HUES64 (cell line): ENCODE measurements at regions not wholly inside any gene's neighbourhood (a gene's known extent, or its start where the extent isn't known, plus 50 kb on each side); places are given as distances from the start of the nearest gene placed in this dataset.

Source experiments
- H3K27ac ChIP-seq: 2 replicates; pipeline ENCODE4 v1.7.0; 2013; ENCODE audit warnings: low read depth, low read length, inconsistent platforms
- H3K27me3 ChIP-seq: 2 replicates; pipeline ENCODE4 v1.6.1; 2013; ENCODE audit warnings: mild to moderate bottlenecking, low read length; ENCODE audit not compliant: insufficient read depth
- H3K36me3 ChIP-seq: 2 replicates; pipeline ENCODE4 v1.6.1; 2013; ENCODE audit warnings: mild to moderate bottlenecking, low read length; ENCODE audit not compliant: insufficient read depth
- H3K4me1 ChIP-seq: 2 replicates; pipeline ENCODE4 v1.6.1; 2013; ENCODE audit warnings: mild to moderate bottlenecking, low read length, moderate library complexity; ENCODE audit not compliant: insufficient read depth
- H3K4me3 ChIP-seq: 2 replicates; pipeline ENCODE4 v1.5.1; 2013; ENCODE audit warnings: mild to moderate bottlenecking, low read length, moderate library complexity
- H3K9ac ChIP-seq: 2 replicates; pipeline ENCODE4 v1.6.1; 2013; ENCODE audit warnings: mild to moderate bottlenecking, low read depth, low read length
- H3K9me3 ChIP-seq: 2 replicates; pipeline ENCODE4 v1.6.1; 2013; ENCODE audit warnings: low read depth, low read length; ENCODE audit not compliant: insufficient read depth
- WGBS: fragments of 150-250, 120-280 bp; methylation state at CpG from one replicate; pipeline ENCODE4 v1.1.7; 2013; ENCODE audit warnings: missing lambda C conversion rate; 5-methylcytosine and 5-hydroxymethylcytosine counted together

- no peaks in the 10 kb centered on the region for H3K36me3 ChIP-seq
- no peak overlapping the region for H3K9ac ChIP-seq
- no peak overlapping the region for H3K4me3 ChIP-seq
- H3K4me1 ChIP-seq: peaks cover under 1% of the 10 kb centered on the region; the same call in 1 of the 2 replicates
- no peaks in the 10 kb centered on the region for H3K27me3 ChIP-seq
- H3K27ac ChIP-seq: no peak overlapping the region
- 100% methylated on average over 1 of the region's 1 CpG for WGBS
- no peaks in the 10 kb centered on the region for H3K9me3 ChIP-seq
These were observed 827.8 kb downstream of the VRK1 start for GRCh38 chr14:97624985-97625384.

- Histone ChIP-seq H3K27me3 (no peaks in the 10 kb centered on the region), H3K9me3 (no peaks in the 10 kb centered on the region), H3K9ac (no peak overlapping the region), H3K36me3 (no peaks in the 10 kb centered on the region), H3K4me1 (peaks cover 5% of the 10 kb centered on the region), H3K4me3 (no peak overlapping the region), H3K27ac (no peak overlapping the region)
- WGBS: 83% methylated on average over 2 of the region's 3 CpGs
These were observed 828.3 kb downstream of the VRK1 start for GRCh38 chr14:97625477-97625876.

DNA sequence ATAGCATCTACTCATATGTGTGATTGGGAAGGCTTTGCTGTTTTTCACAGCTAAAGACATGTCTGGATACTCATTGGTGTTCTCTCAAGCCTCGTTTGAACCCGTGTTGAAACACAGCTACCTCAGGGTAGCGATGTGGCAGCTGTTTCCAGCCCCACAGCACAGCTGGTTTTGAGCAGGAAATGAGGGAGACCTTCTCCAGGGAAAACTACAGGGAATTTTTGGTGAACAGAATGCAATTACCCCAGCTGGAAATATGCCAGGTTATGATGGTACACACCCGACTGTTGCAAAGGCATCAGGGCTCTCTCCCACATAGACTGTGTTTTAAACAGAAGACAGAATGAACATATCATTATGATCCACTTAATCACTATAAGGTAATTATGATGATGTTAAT is 828.9 kb downstream of the VRK1 start:
- Histone ChIP-seq H3K36me3 (no peaks in the 10 kb centered on the region), H3K4me3 (no peak overlapping the region), H3K27me3 (no peaks in the 10 kb centered on the region), H3K27ac (no peak overlapping the region), H3K9ac (no peak overlapping the region), H3K9me3 (no peaks in the 10 kb centered on the region), H3K4me1 (peaks cover 11% of the 10 kb centered on the region)
- 96% methylated on average over 4 of the region's 4 CpGs for WGBS

DNA sequence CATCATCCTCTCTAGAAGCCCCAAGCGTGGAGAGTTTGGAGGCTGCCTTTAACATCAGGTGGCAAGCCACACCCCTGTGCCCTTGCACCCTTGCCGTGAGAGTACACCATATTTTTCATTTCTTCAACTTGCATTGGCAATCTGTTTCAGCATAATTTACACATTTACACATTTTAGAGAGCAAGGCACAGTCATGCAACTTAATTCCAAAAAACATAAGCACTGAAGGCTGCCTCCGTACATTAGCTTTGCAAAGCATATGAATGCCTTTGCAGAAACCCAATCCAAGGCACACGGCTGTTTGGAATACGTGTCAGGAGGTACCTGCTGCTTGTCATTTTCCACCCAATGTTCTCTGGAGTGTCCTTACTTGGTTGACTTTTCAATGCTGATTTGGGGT is 833.1 kb downstream of the VRK1 start:
- WGBS: 82% methylated on average over 5 of the region's 5 CpGs
- H3K27ac ChIP-seq: no peak overlapping the region
- no peaks in the 10 kb centered on the region for H3K27me3 ChIP-seq

DNA sequence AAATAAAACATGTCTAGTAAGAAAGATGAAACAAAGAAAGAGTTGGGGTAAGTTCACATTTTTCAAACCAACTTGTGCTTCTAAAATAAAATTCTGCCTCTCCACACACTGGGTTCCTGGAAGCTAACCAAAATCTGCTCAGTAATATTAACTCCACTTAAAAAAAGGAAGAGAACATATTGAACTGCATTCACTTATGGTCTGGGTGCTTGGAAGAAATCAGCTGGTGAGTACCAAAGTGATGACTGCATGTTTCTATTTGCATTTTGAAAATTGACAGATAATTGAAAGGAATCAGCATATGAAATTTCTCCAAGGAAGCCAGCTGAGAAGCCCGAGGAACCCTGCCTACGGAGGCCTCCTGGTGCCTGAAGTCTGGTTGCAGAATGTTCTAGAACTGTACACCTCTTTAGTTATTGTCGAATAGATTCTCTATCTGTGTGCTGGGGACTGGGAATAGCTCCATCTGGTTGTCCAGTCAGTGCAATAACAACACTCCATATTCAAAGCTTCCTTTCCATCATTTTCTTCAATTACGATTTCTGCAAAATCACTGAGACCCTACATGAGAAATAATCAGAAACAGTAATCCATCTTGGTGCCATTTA is 836.1 kb downstream of the VRK1 start:
- 91% methylated on average over 4 of the region's 4 CpGs for WGBS
- Histone ChIP-seq H3K27me3 (no peaks in the 10 kb centered on the region), H3K9ac (no peak overlapping the region), H3K4me1 (peaks cover 65% of the 10 kb centered on the region), H3K27ac (no peak overlapping the region), H3K4me3 (no peak overlapping the region), H3K9me3 (no peaks in the 10 kb centered on the region), H3K36me3 (no peaks in the 10 kb centered on the region)

More for the DNA sequence above, 833.1 kb downstream of the VRK1 start:
- Histone ChIP-seq H3K36me3 (no peaks in the 10 kb centered on the region), H3K9me3 (no peaks in the 10 kb centered on the region), H3K4me3 (no peak overlapping the region), H3K9ac (no peak overlapping the region), H3K4me1 (peaks cover 53% of the 10 kb centered on the region)

- Histone ChIP-seq H3K4me1 (peaks cover 80% of the 10 kb centered on the region), H3K9ac (no peak overlapping the region), H3K4me3 (no peak overlapping the region), H3K36me3 (no peaks in the 10 kb centered on the region), H3K9me3 (no peaks in the 10 kb centered on the region), H3K27me3 (no peaks in the 10 kb centered on the region), H3K27ac (no peak overlapping the region)
- WGBS: 49% methylated on average over 13 of the region's 13 CpGs
These were observed 837.6 kb downstream of the VRK1 start for GRCh38 chr14:97634751-97635150.

DNA sequence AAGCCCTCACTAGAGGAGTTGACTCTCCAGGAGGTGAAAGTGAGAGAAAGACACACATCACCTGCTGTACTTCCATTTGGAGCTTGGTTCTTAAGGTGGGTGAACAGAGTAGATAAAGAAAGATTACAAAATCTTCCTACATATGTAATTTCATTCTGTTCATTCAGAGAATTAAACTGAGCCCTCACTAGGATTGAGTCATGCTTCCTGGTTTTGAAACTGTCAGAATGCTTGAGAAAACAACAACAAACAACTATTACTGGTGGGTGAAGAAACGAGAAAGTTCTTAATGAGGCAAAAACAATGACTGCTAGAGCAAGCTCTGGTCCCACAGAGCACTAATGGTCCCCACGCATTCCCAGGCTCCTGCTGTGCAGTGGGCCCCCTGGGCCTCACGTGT is 841.7 kb downstream of the VRK1 start:
- Histone ChIP-seq H3K27ac (no peak overlapping the region), H3K9me3 (no peaks in the 10 kb centered on the region), H3K9ac (no peak overlapping the region), H3K36me3 (no peaks in the 10 kb centered on the region), H3K4me1 (peaks cover 54% of the 10 kb centered on the region), H3K27me3 (no peaks in the 10 kb centered on the region), H3K4me3 (no peak overlapping the region)
- 48% methylated on average over 3 of the region's 3 CpGs for WGBS

- Histone ChIP-seq H3K9me3 (no peaks in the 10 kb centered on the region), H3K36me3 (no peaks in the 10 kb centered on the region), H3K27me3 (no peaks in the 10 kb centered on the region), H3K9ac (no peak overlapping the region), H3K4me3 (no peak overlapping the region), H3K27ac (no peak overlapping the region), H3K4me1 (peaks cover 42% of the 10 kb centered on the region)
- 74% methylated on average over 4 of the region's 5 CpGs for WGBS
These were observed 842.8 kb downstream of the VRK1 start for GRCh38 chr14:97640031-97640430.

DNA sequence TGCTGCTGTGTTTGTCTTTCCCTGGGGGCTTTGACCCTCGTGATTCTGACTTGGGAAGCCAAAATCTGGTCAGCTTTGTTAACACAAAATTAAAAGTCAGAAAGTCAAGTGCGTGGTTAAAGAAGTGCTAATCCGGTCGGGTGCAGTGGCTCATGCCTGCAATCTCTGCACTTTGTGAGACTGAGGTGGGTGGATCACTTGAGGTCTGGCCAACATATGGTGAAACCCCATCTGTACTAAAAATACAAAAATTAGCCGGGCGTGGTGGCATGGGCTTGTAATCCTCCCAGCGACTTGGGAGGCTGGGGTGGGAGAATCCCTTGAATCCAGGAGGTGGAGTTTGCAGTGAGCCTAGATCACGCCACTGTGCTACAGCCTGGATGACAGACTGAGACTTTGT is 844.6 kb downstream of the VRK1 start:
- H3K27ac ChIP-seq: no peak overlapping the region
- no peaks in the 10 kb centered on the region for H3K27me3 ChIP-seq
- H3K36me3 ChIP-seq: no peaks in the 10 kb centered on the region
- 84% methylated on average over 8 of the region's 8 CpGs for WGBS
- peaks cover 39% of the 10 kb centered on the region for H3K4me1 ChIP-seq
- H3K4me3 ChIP-seq: no peak overlapping the region
- no peaks in the 10 kb centered on the region for H3K9me3 ChIP-seq
- H3K9ac ChIP-seq: no peak overlapping the region

DNA sequence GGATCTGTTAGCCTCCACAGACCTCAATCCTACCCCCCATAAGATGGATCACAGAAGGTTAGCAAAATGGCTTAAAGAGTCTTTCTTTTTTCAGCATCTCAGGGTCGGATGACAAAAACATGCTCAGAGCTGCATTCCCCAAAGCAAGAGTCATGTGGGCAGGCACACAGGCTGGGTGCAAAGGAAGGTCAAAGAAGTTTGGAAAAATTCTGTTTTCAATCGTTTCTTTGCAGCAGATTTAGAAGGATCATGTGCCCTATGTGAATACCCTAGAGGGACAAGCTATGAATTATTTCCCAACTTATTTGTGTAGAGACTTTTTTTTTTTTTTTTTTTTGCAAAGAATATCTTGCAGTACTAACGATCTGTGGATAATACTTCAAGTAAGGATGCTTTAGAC is 845.4 kb downstream of the VRK1 start:
- WGBS: 80% methylated on average over 3 of the region's 3 CpGs

GRCh38 chr14:97644365-97644764 is 847.2 kb downstream of the VRK1 start:
- no peaks in the 10 kb centered on the region for H3K27me3 ChIP-seq
- peaks cover 17% of the 10 kb centered on the region for H3K4me1 ChIP-seq
- no peaks in the 10 kb centered on the region for H3K36me3 ChIP-seq
- no peak overlapping the region for H3K27ac ChIP-seq
- 86% methylated on average over 1 of the region's 1 CpG for WGBS
- H3K9me3 ChIP-seq: no peaks in the 10 kb centered on the region
- H3K9ac ChIP-seq: no peak overlapping the region
- no peak overlapping the region for H3K4me3 ChIP-seq

More for the DNA sequence above, 845.4 kb downstream of the VRK1 start:
- Histone ChIP-seq H3K27ac (no peak overlapping the region), H3K9me3 (no peaks in the 10 kb centered on the region), H3K4me3 (no peak overlapping the region), H3K27me3 (no peaks in the 10 kb centered on the region), H3K36me3 (no peaks in the 10 kb centered on the region), H3K9ac (no peak overlapping the region), H3K4me1 (peaks cover 32% of the 10 kb centered on the region)

- no peak overlapping the region for H3K27ac ChIP-seq
- H3K4me3 ChIP-seq: no peak overlapping the region
- H3K4me1 ChIP-seq: peaks cover 19% of the 10 kb centered on the region
- H3K36me3 ChIP-seq: no peaks in the 10 kb centered on the region
- no peak overlapping the region for H3K9ac ChIP-seq
- WGBS: 94% methylated on average over 5 of the region's 5 CpGs
- H3K27me3 ChIP-seq: no peaks in the 10 kb centered on the region
- H3K9me3 ChIP-seq: no peaks in the 10 kb centered on the region
These were observed 852.6 kb downstream of the VRK1 start for GRCh38 chr14:97649752-97650151.
